Neural cell (in vitro differentiated cells): ENCODE measurements at regions not wholly inside any gene's neighbourhood (a gene's known extent, or its start where the extent isn't known, plus 50 kb on each side); places are given as distances from the start of the nearest gene placed in this dataset.
"Not testable (repeated sequence)": the region's sequence is repeated elsewhere in the genome, so short reads cannot be mapped to it uniquely, and the experiment has no call there.

ENCODE experiments used
- H2AFZ ChIP-seq: fragments of 200-600, 300-800 bp; sonication (generic), shearing (Covaris generic); 2 replicates; pipeline ENCODE4 v1.6.0; 2014; ENCODE audit warnings: low read depth, mild to moderate bottlenecking, antibody characterized with exemption, low read length, moderate library complexity
- H3F3A ChIP-seq: fragments of 200-600 bp; shearing (Covaris generic); 2 replicates; pipeline ENCODE4 v1.6.1; 2016; ENCODE audit warnings: mild to moderate bottlenecking, moderate library complexity, mixed read lengths, antibody characterized with exemption, low read length; ENCODE audit not compliant: insufficient read depth, poor library complexity, severe bottlenecking
- H3K27ac ChIP-seq: fragments of 200-600, 300-800 bp; sonication (generic), shearing (Covaris generic); 2 replicates; pipeline ENCODE4 v1.5.1; 2014; ENCODE audit warnings: mild to moderate bottlenecking, low read length, moderate library complexity
- H3K27me3 ChIP-seq: fragments of 300-800, 200-600 bp; sonication (generic), shearing (Covaris generic); 2 replicates; pipeline ENCODE4 v1.6.0; 2014; ENCODE audit warnings: mild to moderate bottlenecking, low read depth, low read length, moderate library complexity; ENCODE audit not compliant: insufficient read depth
- H3K36me3 ChIP-seq: fragments of 300-800, 200-600 bp; sonication (generic), shearing (Covaris generic); 2 replicates; pipeline ENCODE4 v1.5.1; 2014; ENCODE audit warnings: mild to moderate bottlenecking, antibody characterized with exemption, low read length, moderate library complexity; ENCODE audit not compliant: insufficient read depth
- H3K4me2 ChIP-seq: fragments of 300-800, 200-600 bp; sonication (generic), shearing (Covaris generic); 2 replicates; pipeline ENCODE4 v1.6.0; 2014; ENCODE audit warnings: mild to moderate bottlenecking, low read length
- H3K4me3 ChIP-seq: fragments of 300-800, 200-600 bp; sonication (generic), shearing (Covaris generic); 2 replicates; pipeline ENCODE4 v1.5.1; 2014; ENCODE audit warnings: mild to moderate bottlenecking, low read length, moderate library complexity
- H3K79me2 ChIP-seq: fragments of 200-600 bp; shearing (Covaris generic); replicated peaks from 2 replicates; pipeline ENCODE4 v1.6.0; 2014; ENCODE audit warnings: mild to moderate bottlenecking, low read length, moderate library complexity; ENCODE audit not compliant: insufficient read depth
- H3K9ac ChIP-seq: fragments of 300-800, 200-600 bp; sonication (generic), shearing (Covaris generic); 2 replicates; pipeline ENCODE4 v1.6.1; 2016; ENCODE audit warnings: mild to moderate bottlenecking, low read length, mixed read lengths
- H3K9me2 ChIP-seq: fragments of 200-600 bp; shearing (Covaris generic); 2 replicates; pipeline ENCODE4 v1.6.1; 2016; ENCODE audit warnings: mild to moderate bottlenecking, low read length, mixed read lengths; ENCODE audit not compliant: insufficient read depth
- H3K9me3 ChIP-seq: fragments of 200-600, 300-800 bp; sonication (generic), shearing (Covaris generic); 2 replicates; pipeline ENCODE4 v1.6.1; 2016; ENCODE audit warnings: mild to moderate bottlenecking, mixed run types, low read length, moderate library complexity, mixed read lengths
- H4K20me1 ChIP-seq: fragments of 200-600 bp; shearing (Covaris generic); 2 replicates; pipeline ENCODE4 v1.6.1; 2016; ENCODE audit warnings: mild to moderate bottlenecking, mixed run types; ENCODE audit not compliant: insufficient read depth
- CTCF ChIP-seq: fragments of 450-650 bp; IDR thresholded peaks from 2 replicates; pipeline ENCODE4 v1.5.1; 2014; ENCODE audit warnings: antibody characterized with exemption, mild to moderate bottlenecking, moderate library complexity; ENCODE audit not compliant: poor library complexity, severe bottlenecking
- EP300 ChIP-seq: fragments of 450-650 bp; conservative IDR thresholded peaks from 2 replicates; pipeline ENCODE4 v1.6.1; 2014; ENCODE audit warnings: antibody characterized with exemption, mild to moderate bottlenecking, moderate library complexity; ENCODE audit not compliant: poor library complexity, severe bottlenecking
- EZH2 ChIP-seq: fragments of 200-600, 300-800 bp; shearing (Covaris generic), sonication (generic); IDR thresholded peaks from 2 replicates; pipeline ENCODE4 v1.6.1; 2014; ENCODE audit warnings: antibody characterized with exemption, low read length, borderline replicate concordance, mild to moderate bottlenecking; ENCODE audit not compliant: insufficient read depth, poor library complexity, severe bottlenecking
- MXI1 ChIP-seq: fragments of 450-650 bp; conservative IDR thresholded peaks from 2 replicates; pipeline ENCODE4 v1.6.1; 2014; ENCODE audit warnings: antibody characterized with exemption, mild to moderate bottlenecking; ENCODE audit not compliant: poor library complexity, severe bottlenecking
- POLR2AphosphoS5 ChIP-seq: IDR thresholded peaks from 2 replicates; pipeline ENCODE4 v1.6.1; 2012
- RAD21 ChIP-seq: fragments of 450-650 bp; conservative IDR thresholded peaks from 2 replicates; pipeline ENCODE4 v1.6.1; 2014; ENCODE audit warnings: antibody characterized with exemption, mild to moderate bottlenecking, moderate library complexity
- SMC3 ChIP-seq: fragments of 450-650 bp; conservative IDR thresholded peaks from 2 replicates; pipeline ENCODE4 v1.6.1; 2014; ENCODE audit warnings: antibody characterized with exemption, mild to moderate bottlenecking, moderate library complexity; ENCODE audit not compliant: poor library complexity
- TAF1 ChIP-seq: IDR thresholded peaks from 2 replicates; pipeline ENCODE4 v1.6.1; 2012; ENCODE audit warnings: low read depth
- TF ChIP-seq, protein P1 (sequence below): IDR thresholded peaks from 2 replicates; pipeline ENCODE4 v1.6.1; 2012; ENCODE audit warnings: borderline replicate concordance

DNA sequence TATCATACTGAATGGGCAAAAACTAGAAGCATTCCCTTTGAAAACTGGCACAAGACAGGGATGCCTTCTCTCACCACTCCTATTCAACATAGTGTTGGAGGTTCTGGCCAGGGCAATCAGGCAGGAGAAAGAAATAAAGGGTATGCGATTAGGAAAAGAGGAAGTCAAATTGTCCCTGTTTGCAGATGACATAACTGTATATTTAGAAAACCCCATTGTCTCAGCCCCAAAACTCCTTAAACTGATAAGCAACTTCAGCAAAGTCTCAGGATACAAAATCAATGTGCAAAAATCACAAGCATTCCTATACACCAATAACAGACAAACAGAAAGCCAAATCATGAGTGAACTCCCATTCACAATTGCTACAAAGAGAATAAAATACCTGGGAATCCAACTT is 52.5 kb upstream of the CCDC71L start:
- H3K27me3 ChIP-seq, H3K9me3 ChIP-seq, H3K79me2 ChIP-seq, H3K9ac ChIP-seq, H3K36me3 ChIP-seq, H3K27ac ChIP-seq, H3K4me3 ChIP-seq, H3K4me2 ChIP-seq, H2AFZ ChIP-seq, H4K20me1 ChIP-seq, H3K9me2 ChIP-seq, H3F3A ChIP-seq: not testable (repeated sequence)

DNA sequence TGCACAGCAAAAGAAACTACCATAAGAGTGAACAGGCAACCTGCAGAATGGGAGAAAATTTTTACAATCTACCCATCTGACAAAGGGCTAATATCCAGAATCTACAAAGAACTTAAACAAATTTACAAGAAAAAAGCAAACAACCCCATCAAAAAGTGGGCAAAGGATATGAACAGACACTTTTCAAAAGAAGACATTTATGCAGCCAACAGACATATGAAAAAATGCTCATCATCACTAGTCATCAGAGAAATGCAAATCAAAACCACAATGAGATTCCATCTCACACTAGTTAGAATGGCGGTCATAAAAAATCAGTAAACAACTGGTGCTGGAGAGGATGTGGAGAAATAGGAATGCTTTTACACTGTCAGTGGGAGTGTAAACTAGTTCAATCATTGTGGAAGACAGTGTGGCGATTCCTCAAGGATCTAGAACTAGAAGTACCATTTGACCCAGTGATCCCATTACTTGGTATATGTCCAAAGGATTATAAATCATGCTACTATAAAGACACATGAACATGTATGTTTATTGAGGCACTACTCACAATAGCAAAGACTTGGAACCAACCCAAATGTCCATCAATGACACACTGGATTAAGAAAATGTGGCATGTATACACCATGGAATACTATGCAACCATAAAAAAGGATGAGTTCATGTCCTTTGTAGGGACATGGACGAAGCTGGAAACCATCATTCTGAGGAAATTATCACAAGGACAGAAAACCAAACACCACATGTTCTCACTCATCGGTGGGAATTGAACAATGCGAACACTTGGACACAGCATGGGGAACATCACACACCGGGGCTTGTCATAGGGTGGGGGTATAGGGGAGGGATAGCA is 53.9 kb upstream of the CCDC71L start:
- not testable (repeated sequence) for H2AFZ ChIP-seq, H3K79me2 ChIP-seq, H3K4me3 ChIP-seq, H3K9me2 ChIP-seq, H3K27ac ChIP-seq, H3K27me3 ChIP-seq, H3F3A ChIP-seq, H3K36me3 ChIP-seq, H3K9me3 ChIP-seq, H3K4me2 ChIP-seq, H4K20me1 ChIP-seq, H3K9ac ChIP-seq

DNA sequence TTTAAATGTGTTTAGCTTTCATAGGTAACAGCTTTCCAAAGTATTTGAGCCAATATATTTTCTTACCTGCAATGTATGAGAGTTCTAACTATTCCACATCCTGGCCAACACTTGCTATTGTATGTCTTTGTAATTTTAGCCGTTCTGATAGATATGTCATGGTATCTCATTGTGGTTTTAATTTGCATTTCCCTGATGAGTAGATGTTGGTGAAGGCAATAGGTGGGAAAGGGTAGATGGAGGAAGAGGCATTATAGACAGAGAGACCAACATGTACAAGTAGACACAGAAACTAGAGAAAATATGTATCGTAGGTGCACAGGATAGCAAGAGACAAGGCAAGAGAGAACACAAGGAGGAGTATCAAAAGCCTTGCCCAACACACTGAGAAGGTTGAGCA is 54.8 kb upstream of the CCDC71L start:
- H3K9me3 ChIP-seq, result no peaks in the 10 kb centered on the region

More for the DNA sequence above, 54.8 kb upstream of the CCDC71L start:
- H3K9ac ChIP-seq, result no peak overlapping the region
- H3K79me2 ChIP-seq, result no peaks in the 10 kb centered on the region
- H3K36me3 ChIP-seq, result no peaks in the 10 kb centered on the region
- no peaks in the 10 kb centered on the region for H3K27me3 ChIP-seq
- H3F3A ChIP-seq, result no peaks in the 10 kb centered on the region
- H3K4me2 ChIP-seq, result no peak overlapping the region
- no peak overlapping the region for H2AFZ ChIP-seq
- no peak overlapping the region for H3K27ac ChIP-seq
- no peak overlapping the region for H3K4me3 ChIP-seq
- no peaks in the 10 kb centered on the region for H4K20me1 ChIP-seq
- TF ChIP-seq, protein P1, sequence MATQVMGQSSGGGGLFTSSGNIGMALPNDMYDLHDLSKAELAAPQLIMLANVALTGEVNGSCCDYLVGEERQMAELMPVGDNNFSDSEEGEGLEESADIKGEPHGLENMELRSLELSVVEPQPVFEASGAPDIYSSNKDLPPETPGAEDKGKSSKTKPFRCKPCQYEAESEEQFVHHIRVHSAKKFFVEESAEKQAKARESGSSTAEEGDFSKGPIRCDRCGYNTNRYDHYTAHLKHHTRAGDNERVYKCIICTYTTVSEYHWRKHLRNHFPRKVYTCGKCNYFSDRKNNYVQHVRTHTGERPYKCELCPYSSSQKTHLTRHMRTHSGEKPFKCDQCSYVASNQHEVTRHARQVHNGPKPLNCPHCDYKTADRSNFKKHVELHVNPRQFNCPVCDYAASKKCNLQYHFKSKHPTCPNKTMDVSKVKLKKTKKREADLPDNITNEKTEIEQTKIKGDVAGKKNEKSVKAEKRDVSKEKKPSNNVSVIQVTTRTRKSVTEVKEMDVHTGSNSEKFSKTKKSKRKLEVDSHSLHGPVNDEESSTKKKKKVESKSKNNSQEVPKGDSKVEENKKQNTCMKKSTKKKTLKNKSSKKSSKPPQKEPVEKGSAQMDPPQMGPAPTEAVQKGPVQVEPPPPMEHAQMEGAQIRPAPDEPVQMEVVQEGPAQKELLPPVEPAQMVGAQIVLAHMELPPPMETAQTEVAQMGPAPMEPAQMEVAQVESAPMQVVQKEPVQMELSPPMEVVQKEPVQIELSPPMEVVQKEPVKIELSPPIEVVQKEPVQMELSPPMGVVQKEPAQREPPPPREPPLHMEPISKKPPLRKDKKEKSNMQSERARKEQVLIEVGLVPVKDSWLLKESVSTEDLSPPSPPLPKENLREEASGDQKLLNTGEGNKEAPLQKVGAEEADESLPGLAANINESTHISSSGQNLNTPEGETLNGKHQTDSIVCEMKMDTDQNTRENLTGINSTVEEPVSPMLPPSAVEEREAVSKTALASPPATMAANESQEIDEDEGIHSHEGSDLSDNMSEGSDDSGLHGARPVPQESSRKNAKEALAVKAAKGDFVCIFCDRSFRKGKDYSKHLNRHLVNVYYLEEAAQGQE, result no peak
- no peak for TF ChIP-seq TAF1
- TF ChIP-seq POLR2AphosphoS5, result no peak
- TF ChIP-seq EZH2, result no peak
- TF ChIP-seq MXI1, result no peak
- TF ChIP-seq RAD21, result no peak
- no peak for TF ChIP-seq CTCF
- TF ChIP-seq SMC3, result no peak
- no peak for TF ChIP-seq EP300
- no peaks in the 10 kb centered on the region for H3K9me2 ChIP-seq
